Tibial nerve (tissue), 4 donors: ENCODE measurements at regions not wholly inside any gene's neighbourhood (a gene's known extent, or its start where the extent isn't known, plus 50 kb on each side); places are given as distances from the start of the nearest gene placed in this dataset.

Experiments used
- EP300 ChIP-seq, 2 donors: sonication (generic); formaldehyde crosslinking; IDR thresholded peaks; one replicate each; pipeline ENCODE4 v1.6.1; 2017; ENCODE audit warnings: antibody characterized with exemption in 2 of 2, mild to moderate bottlenecking in 1 of 2
- POLR2A ChIP-seq, 2 donors: fragments of 450-650 bp; IDR thresholded peaks; one replicate each; pipeline ENCODE4 v1.6.1; 2017; ENCODE audit warnings: antibody characterized with exemption in 2 of 2, mild to moderate bottlenecking in 2 of 2, moderate library complexity in 2 of 2
- TF ChIP-seq, protein P1 (sequence below), 5 experiments: fragments of 200-600 bp in 3 of 5; fragments of 450-650 bp in 2 of 5; sonication (generic) in 3 of 5; IDR thresholded peaks; one replicate each; pipeline ENCODE4 v1.5.1; 2016 to 2019; ENCODE audit warnings: antibody characterized with exemption in 5 of 5, mild to moderate bottlenecking in 3 of 5, moderate library complexity in 2 of 5

DNA sequence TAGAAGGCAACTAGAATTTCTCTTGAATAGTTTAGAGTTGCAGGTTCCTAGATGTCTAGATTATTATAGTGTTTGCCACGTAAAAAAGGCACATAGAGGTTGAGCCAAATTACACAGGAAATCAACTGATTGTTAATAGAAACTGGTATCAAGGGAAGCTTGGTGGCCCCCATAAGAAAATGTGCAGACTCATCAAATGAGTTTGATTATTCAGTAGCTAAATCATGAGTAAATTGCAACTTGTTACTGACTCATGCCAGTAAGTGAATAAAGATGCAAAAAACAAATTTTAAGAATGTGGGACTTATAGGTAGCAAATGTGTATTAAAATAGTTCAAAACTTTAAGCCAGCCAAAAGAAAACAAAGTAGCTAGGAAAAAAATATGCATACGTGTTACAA lies 1078.9 kb upstream of the CDH9 start:
- no peak for TF ChIP-seq POLR2A (IDR thresholded peaks at IDR 0.05)
- TF ChIP-seq, protein P1, sequence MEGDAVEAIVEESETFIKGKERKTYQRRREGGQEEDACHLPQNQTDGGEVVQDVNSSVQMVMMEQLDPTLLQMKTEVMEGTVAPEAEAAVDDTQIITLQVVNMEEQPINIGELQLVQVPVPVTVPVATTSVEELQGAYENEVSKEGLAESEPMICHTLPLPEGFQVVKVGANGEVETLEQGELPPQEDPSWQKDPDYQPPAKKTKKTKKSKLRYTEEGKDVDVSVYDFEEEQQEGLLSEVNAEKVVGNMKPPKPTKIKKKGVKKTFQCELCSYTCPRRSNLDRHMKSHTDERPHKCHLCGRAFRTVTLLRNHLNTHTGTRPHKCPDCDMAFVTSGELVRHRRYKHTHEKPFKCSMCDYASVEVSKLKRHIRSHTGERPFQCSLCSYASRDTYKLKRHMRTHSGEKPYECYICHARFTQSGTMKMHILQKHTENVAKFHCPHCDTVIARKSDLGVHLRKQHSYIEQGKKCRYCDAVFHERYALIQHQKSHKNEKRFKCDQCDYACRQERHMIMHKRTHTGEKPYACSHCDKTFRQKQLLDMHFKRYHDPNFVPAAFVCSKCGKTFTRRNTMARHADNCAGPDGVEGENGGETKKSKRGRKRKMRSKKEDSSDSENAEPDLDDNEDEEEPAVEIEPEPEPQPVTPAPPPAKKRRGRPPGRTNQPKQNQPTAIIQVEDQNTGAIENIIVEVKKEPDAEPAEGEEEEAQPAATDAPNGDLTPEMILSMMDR (IDR thresholded peaks at IDR 0.05) = no peak
- no peak for TF ChIP-seq EP300 (IDR thresholded peaks at IDR 0.05)
